HEK293 (cell line): ENCODE measurements at regions not wholly inside any gene's neighbourhood (a gene's known extent, or its start where the extent isn't known, plus 50 kb on each side); places are given as distances from the start of the nearest gene placed in this dataset.

Experiments
- CTCF ChIA-PET: fragments of 350-600 bp; formaldehyde crosslinking; extraction: SDS; loops from one replicate; lab custom pipeline; 2021; ENCODE audit warnings: antibody characterized with exemption; lab: Yijun Ruan, JAX
- POLR2A ChIA-PET: fragments of 300-600 bp; formaldehyde crosslinking; extraction: SDS; loops from one replicate; lab custom pipeline; 2020; ENCODE audit warnings: antibody characterized with exemption, inconsistent platforms; lab: Yijun Ruan, JAX
- H3K27ac ChIP-seq: fragments of 200-500 bp; sonication (Bioruptor generic); 2 replicates; pipeline ENCODE4 v1.5.1; 2014; ENCODE audit warnings: low read depth, low read length, control low read depth, inconsistent platforms; ENCODE audit errors: extremely low read depth
- H3K36me3 ChIP-seq, 2 experiments: fragments of 200-500 bp in 1 of 2; sonication (Bioruptor generic) in 1 of 2; 1 replicate in 1 of 2; 2 replicates in 1 of 2; pipeline ENCODE4 v1.5.1; 2014 to 2017; ENCODE audit warnings: inconsistent platforms in 2 of 2, low read length in 2 of 2; ENCODE audit not compliant: control insufficient read depth in 2 of 2, insufficient read depth in 1 of 2
- H3K4me1 ChIP-seq: fragments of 200-500 bp; sonication (Bioruptor generic); 2 replicates; pipeline ENCODE4 v1.5.1; 2014; ENCODE audit warnings: mild to moderate bottlenecking, low read length, inconsistent platforms; ENCODE audit not compliant: control insufficient read depth, insufficient read depth
- H3K4me3 ChIP-seq: 2 replicates; pipeline ENCODE4 v1.5.1; 2011; ENCODE audit warnings: low read depth, mild to moderate bottlenecking, control low read depth, low read length, moderate library complexity
- H3K9me3 ChIP-seq: fragments of 200-500 bp; sonication (Bioruptor generic); 2 replicates; pipeline ENCODE4 v1.5.1; 2014; ENCODE audit warnings: low read depth, low read length, inconsistent platforms; ENCODE audit not compliant: control insufficient read depth, insufficient read depth
- BCL11B ChIP-seq: fragments of 450-650 bp; formaldehyde crosslinking; IDR thresholded peaks from 2 replicates; pipeline ENCODE4 v1.5.1; 2016; ENCODE audit warnings: low read depth, missing biosample characterization, missing genetic modification characterization
- KLF1 ChIP-seq: fragments of 450-650 bp; formaldehyde crosslinking; IDR thresholded peaks from 2 replicates; pipeline ENCODE4 v1.5.1; 2016; ENCODE audit warnings: missing biosample characterization, missing genetic modification characterization
- KLF9 ChIP-seq: fragments of 450-650 bp; formaldehyde crosslinking; IDR thresholded peaks from 2 replicates; pipeline ENCODE4 v1.5.1; 2016; ENCODE audit warnings: missing biosample characterization, missing genetic modification characterization, low read depth
- MEIS1 ChIP-seq: sonication (generic); formaldehyde crosslinking; IDR thresholded peaks from 2 replicates; pipeline ENCODE4 v1.8.1; 2022; ENCODE audit warnings: missing genetic modification reagents, mild to moderate bottlenecking, borderline replicate concordance
- WT1 ChIP-seq: fragments of 450-650 bp; formaldehyde crosslinking; IDR thresholded peaks from 2 replicates; pipeline ENCODE4 v1.5.1; 2016; ENCODE audit warnings: missing biosample characterization, missing genetic modification characterization
- ZBTB20 ChIP-seq: fragments of 450-650 bp; formaldehyde crosslinking; IDR thresholded peaks from 2 replicates; pipeline ENCODE4 v1.5.1; 2016; ENCODE audit warnings: missing biosample characterization, missing genetic modification characterization
- ZNF133 ChIP-seq: fragments of 450-650 bp; formaldehyde crosslinking; IDR thresholded peaks from 2 replicates; pipeline ENCODE4 v1.5.1; 2016; ENCODE audit warnings: missing biosample characterization, missing genetic modification characterization
- ZNF2 ChIP-seq: fragments of 450-650 bp; formaldehyde crosslinking; IDR thresholded peaks from 2 replicates; pipeline ENCODE4 v1.5.1; 2016; ENCODE audit warnings: missing biosample characterization, missing genetic modification characterization
- ZNF433 ChIP-seq: fragments of 450-650 bp; formaldehyde crosslinking; IDR thresholded peaks from 2 replicates; pipeline ENCODE4 v1.5.1; 2016; ENCODE audit warnings: missing biosample characterization, missing genetic modification characterization, low read depth
- ZNF473 ChIP-seq: fragments of 450-650 bp; formaldehyde crosslinking; IDR thresholded peaks from 2 replicates; pipeline ENCODE4 v1.5.1; 2017; ENCODE audit warnings: missing biosample characterization, missing genetic modification characterization
- ZNF530 ChIP-seq: fragments of 450-650 bp; formaldehyde crosslinking; IDR thresholded peaks from 2 replicates; pipeline ENCODE4 v1.5.1; 2016; ENCODE audit warnings: low read depth, missing biosample characterization, missing genetic modification characterization
- ZNF707 ChIP-seq: fragments of 450-650 bp; formaldehyde crosslinking; IDR thresholded peaks from 2 replicates; pipeline ENCODE4 v1.5.1; 2016; ENCODE audit warnings: missing biosample characterization, missing genetic modification characterization
- ZNF747 ChIP-seq: fragments of 450-650 bp; formaldehyde crosslinking; IDR thresholded peaks from 2 replicates; pipeline ENCODE4 v1.5.1; 2016; ENCODE audit warnings: missing biosample characterization, missing genetic modification characterization
- ZNF776 ChIP-seq: fragments of 450-650 bp; formaldehyde crosslinking; IDR thresholded peaks from 2 replicates; pipeline ENCODE4 v1.5.0; 2017; ENCODE audit warnings: missing biosample characterization, missing genetic modification characterization, borderline replicate concordance
- ZNF785 ChIP-seq: fragments of 450-650 bp; formaldehyde crosslinking; IDR thresholded peaks from 2 replicates; pipeline ENCODE4 v1.5.1; 2016; ENCODE audit warnings: missing biosample characterization, missing genetic modification characterization
- ZNF837 ChIP-seq: fragments of 450-650 bp; formaldehyde crosslinking; IDR thresholded peaks from 2 replicates; pipeline ENCODE4 v1.5.1; 2016; ENCODE audit warnings: missing biosample characterization, missing genetic modification characterization
- ZNF843 ChIP-seq: fragments of 450-650 bp; formaldehyde crosslinking; IDR thresholded peaks from 2 replicates; pipeline ENCODE4 v1.5.1; 2016; ENCODE audit warnings: missing biosample characterization, missing genetic modification characterization
- TF ChIP-seq, protein P1 (sequence below): fragments of 450-650 bp; formaldehyde crosslinking; IDR thresholded peaks from 2 replicates; pipeline ENCODE4 v1.5.1; 2016; ENCODE audit warnings: missing biosample characterization, missing genetic modification characterization
- TF ChIP-seq, protein P2 (sequence below): fragments of 450-650 bp; formaldehyde crosslinking; IDR thresholded peaks from 2 replicates; pipeline ENCODE4 v1.5.1; 2017; ENCODE audit warnings: missing biosample characterization, missing genetic modification characterization
- TF ChIP-seq, protein P3 (sequence below): fragments of 450-650 bp; formaldehyde crosslinking; IDR thresholded peaks from 2 replicates; pipeline ENCODE4 v1.5.1; 2016; ENCODE audit warnings: missing biosample characterization, missing genetic modification characterization, low read depth
- TF ChIP-seq, protein P4 (sequence below): fragments of 450-650 bp; formaldehyde crosslinking; IDR thresholded peaks from 2 replicates; pipeline ENCODE4 v1.5.1; 2016; ENCODE audit warnings: missing biosample characterization, missing genetic modification characterization
- TF ChIP-seq, protein P5 (sequence below): fragments of 450-650 bp; formaldehyde crosslinking; IDR thresholded peaks from 2 replicates; pipeline ENCODE4 v1.5.1; 2017; ENCODE audit warnings: missing biosample characterization, missing genetic modification characterization
- TF ChIP-seq, protein P6 (sequence below): fragments of 450-650 bp; formaldehyde crosslinking; IDR thresholded peaks from 2 replicates; pipeline ENCODE4 v1.5.1; 2017; ENCODE audit warnings: missing biosample characterization, missing genetic modification characterization
- TF ChIP-seq, protein P7 (sequence below): fragments of 450-650 bp; formaldehyde crosslinking; IDR thresholded peaks from 2 replicates; pipeline ENCODE4 v1.5.1; 2017; ENCODE audit warnings: missing biosample characterization, missing genetic modification characterization
- TF ChIP-seq, protein P8 (sequence below): fragments of 450-650 bp; formaldehyde crosslinking; IDR thresholded peaks from 2 replicates; pipeline ENCODE4 v1.5.1; 2016; ENCODE audit warnings: missing biosample characterization, missing genetic modification characterization

DNA sequence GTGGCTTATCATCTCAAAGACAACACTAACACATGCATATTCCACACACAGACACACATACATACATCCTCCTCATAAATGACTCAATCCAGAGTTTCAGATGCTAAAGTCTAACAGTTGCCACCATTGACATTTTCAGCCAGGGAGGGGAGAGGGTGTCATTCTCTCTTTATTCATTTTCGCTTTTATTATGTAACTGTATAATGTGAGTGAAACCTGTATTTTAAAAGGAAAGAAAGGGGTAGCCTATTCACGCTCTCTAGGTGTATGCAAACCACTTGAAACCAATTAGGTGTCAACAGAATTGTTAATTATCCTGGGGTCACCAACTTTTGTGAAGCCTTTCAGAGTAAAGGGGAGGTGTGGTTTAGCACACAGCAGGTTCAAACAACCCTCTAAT, 1282.9 kb downstream of the ROBO2 start (continued):
- TF ChIP-seq, protein P1, sequence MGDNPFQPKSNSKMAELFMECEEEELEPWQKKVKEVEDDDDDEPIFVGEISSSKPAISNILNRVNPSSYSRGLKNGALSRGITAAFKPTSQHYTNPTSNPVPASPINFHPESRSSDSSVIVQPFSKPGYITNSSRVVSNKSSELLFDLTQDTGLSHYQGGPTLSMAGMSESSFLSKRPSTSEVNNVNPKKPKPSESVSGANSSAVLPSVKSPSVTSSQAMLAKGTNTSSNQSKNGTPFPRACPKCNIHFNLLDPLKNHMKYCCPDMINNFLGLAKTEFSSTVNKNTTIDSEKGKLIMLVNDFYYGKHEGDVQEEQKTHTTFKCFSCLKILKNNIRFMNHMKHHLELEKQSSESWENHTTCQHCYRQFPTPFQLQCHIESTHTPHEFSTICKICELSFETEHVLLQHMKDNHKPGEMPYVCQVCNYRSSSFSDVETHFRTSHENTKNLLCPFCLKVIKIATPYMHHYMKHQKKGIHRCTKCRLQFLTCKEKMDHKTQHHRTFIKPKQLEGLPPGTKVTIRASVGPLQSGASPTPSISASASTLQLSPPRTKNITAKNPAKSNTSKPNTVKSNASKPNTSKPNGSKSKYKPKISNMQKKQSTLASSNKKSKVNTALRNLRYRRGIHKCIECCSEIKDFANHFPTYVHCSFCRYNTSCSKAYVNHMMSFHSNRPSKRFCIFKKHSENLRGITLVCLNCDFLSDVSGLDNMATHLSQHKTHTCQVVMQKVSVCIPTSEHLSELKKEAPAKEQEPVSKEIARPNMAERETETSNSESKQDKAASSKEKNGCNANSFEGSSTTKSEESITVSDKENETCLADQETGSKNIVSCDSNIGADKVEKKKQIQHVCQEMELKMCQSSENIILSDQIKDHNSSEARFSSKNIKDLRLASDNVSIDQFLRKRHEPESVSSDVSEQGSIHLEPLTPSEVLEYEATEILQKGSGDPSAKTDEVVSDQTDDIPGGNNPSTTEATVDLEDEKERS (tag by site-specific recombination), result no peak
- TF ChIP-seq ZNF133 (tag by site-specific recombination), result no peak
- TF ChIP-seq, protein P2, sequence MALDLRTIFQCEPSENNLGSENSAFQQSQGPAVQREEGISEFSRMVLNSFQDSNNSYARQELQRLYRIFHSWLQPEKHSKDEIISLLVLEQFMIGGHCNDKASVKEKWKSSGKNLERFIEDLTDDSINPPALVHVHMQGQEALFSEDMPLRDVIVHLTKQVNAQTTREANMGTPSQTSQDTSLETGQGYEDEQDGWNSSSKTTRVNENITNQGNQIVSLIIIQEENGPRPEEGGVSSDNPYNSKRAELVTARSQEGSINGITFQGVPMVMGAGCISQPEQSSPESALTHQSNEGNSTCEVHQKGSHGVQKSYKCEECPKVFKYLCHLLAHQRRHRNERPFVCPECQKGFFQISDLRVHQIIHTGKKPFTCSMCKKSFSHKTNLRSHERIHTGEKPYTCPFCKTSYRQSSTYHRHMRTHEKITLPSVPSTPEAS, result no peak
- TF ChIP-seq, protein P3, sequence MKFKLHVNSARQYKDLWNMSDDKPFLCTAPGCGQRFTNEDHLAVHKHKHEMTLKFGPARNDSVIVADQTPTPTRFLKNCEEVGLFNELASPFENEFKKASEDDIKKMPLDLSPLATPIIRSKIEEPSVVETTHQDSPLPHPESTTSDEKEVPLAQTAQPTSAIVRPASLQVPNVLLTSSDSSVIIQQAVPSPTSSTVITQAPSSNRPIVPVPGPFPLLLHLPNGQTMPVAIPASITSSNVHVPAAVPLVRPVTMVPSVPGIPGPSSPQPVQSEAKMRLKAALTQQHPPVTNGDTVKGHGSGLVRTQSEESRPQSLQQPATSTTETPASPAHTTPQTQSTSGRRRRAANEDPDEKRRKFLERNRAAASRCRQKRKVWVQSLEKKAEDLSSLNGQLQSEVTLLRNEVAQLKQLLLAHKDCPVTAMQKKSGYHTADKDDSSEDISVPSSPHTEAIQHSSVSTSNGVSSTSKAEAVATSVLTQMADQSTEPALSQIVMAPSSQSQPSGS (tag by site-specific recombination), result no peak

DNA sequence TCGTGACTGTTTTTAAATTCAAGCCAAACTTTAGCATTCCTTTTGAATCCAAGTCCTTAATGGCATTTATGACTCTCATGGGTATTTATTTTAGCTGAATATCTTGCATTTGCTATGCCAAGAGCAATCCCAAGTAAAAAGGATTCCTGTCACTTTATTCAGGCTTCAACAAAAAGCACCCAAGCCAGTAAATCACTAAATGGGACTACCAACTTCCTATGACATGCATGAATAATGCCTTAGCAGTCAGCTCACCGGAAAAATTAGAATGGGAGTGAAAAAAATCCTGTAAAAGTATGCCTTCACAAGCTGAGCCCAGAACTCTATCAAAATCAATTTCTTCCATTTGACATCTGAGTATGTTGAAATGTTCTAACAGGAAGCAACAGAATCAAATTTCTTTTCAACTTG, 1297.9 kb downstream of the ROBO2 start:
- no peaks in the 10 kb centered on the region for H3K4me1 ChIP-seq
- no peak overlapping the region for H3K27ac ChIP-seq
- POLR2A ChIA-PET, result no interaction called here

DNA sequence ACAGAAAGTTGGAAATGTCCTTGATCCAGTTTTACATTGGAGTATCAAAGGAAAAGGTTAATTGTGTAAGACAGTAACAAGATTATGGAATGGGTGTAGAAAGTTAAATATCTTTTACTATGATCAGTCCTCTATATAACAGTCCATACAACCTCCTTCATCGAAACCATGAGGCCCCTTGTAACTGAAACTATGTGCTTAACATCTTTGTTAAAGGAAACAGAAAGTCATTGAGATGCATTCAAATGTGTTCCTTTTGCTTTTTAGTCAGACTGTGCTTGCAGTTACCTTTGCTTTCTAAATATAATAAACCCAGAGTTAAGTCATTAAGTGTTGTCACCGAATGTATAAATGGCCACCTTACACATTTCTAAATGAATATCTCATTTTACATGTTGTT, 1298.5 kb downstream of the ROBO2 start:
- Histone ChIP-seq H3K4me1 (no peaks in the 10 kb centered on the region), H3K9me3 (no peaks in the 10 kb centered on the region), H3K36me3 (no peaks in the 10 kb centered on the region), H3K4me3 (no peak overlapping the region), H3K27ac (no peak overlapping the region)
- ChIA-PET CTCF (no interaction called here), POLR2A (no interaction called here)
- TF ChIP-seq, protein P4, sequence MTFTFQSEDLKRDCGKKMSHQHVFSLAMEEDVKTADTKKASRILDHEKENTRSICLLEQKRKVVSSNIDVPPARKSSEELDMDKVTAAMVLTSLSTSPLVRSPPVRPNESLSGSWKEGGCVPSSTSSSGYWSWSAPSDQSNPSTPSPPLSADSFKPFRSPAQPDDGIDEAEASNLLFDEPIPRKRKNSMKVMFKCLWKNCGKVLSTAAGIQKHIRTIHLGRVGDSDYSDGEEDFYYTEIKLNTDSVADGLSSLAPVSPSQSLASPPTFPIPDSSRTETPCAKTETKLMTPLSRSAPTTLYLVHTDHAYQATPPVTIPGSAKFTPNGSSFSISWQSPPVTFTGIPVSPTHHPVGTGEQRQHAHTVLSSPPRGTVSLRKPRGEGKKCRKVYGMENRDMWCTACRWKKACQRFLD, result no peak
- TF ChIP-seq ZNF2 (tag by site-specific recombination) (no peak), ZNF530 (tag by site-specific recombination) (no peak), ZNF747 (tag by site-specific recombination) (no peak), ZNF433 (tag by site-specific recombination) (no peak)
- TF ChIP-seq, protein P5, sequence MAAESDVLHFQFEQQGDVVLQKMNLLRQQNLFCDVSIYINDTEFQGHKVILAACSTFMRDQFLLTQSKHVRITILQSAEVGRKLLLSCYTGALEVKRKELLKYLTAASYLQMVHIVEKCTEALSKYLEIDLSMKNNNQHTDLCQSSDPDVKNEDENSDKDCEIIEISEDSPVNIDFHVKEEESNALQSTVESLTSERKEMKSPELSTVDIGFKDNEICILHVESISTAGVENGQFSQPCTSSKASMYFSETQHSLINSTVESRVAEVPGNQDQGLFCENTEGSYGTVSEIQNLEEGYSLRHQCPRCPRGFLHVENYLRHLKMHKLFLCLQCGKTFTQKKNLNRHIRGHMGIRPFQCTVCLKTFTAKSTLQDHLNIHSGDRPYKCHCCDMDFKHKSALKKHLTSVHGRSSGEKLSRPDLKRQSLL, result no peak
- TF ChIP-seq, protein P6, sequence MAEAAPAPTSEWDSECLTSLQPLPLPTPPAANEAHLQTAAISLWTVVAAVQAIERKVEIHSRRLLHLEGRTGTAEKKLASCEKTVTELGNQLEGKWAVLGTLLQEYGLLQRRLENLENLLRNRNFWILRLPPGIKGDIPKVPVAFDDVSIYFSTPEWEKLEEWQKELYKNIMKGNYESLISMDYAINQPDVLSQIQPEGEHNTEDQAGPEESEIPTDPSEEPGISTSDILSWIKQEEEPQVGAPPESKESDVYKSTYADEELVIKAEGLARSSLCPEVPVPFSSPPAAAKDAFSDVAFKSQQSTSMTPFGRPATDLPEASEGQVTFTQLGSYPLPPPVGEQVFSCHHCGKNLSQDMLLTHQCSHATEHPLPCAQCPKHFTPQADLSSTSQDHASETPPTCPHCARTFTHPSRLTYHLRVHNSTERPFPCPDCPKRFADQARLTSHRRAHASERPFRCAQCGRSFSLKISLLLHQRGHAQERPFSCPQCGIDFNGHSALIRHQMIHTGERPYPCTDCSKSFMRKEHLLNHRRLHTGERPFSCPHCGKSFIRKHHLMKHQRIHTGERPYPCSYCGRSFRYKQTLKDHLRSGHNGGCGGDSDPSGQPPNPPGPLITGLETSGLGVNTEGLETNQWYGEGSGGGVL (tag by site-specific recombination), result no peak

More for the DNA sequence above, 1297.9 kb downstream of the ROBO2 start:
- H3K9me3 ChIP-seq, result no peaks in the 10 kb centered on the region
- no peaks in the 10 kb centered on the region for H3K36me3 ChIP-seq
- CTCF ChIA-PET, result no interaction called here
- TF ChIP-seq ZNF776 (tag by site-specific recombination) (no peak), ZNF473 (tag by site-specific recombination) (no peak), ZNF843 (no peak), WT1 (no peak), KLF1 (tag by site-specific recombination) (no peak), ZNF707 (tag by site-specific recombination) (no peak), ZNF785 (tag by site-specific recombination) (no peak), ZBTB20 (no peak), KLF9 (no peak), BCL11B (tag by site-specific recombination) (no peak), ZNF837 (tag by site-specific recombination) (no peak), MEIS1 (CRISPR knock-in tag) (no peak)
- TF ChIP-seq, protein P7, sequence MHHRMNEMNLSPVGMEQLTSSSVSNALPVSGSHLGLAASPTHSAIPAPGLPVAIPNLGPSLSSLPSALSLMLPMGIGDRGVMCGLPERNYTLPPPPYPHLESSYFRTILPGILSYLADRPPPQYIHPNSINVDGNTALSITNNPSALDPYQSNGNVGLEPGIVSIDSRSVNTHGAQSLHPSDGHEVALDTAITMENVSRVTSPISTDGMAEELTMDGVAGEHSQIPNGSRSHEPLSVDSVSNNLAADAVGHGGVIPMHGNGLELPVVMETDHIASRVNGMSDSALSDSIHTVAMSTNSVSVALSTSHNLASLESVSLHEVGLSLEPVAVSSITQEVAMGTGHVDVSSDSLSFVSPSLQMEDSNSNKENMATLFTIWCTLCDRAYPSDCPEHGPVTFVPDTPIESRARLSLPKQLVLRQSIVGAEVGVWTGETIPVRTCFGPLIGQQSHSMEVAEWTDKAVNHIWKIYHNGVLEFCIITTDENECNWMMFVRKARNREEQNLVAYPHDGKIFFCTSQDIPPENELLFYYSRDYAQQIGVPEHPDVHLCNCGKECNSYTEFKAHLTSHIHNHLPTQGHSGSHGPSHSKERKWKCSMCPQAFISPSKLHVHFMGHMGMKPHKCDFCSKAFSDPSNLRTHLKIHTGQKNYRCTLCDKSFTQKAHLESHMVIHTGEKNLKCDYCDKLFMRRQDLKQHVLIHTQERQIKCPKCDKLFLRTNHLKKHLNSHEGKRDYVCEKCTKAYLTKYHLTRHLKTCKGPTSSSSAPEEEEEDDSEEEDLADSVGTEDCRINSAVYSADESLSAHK (tag by site-specific recombination), result no peak
- TF ChIP-seq, protein P8, sequence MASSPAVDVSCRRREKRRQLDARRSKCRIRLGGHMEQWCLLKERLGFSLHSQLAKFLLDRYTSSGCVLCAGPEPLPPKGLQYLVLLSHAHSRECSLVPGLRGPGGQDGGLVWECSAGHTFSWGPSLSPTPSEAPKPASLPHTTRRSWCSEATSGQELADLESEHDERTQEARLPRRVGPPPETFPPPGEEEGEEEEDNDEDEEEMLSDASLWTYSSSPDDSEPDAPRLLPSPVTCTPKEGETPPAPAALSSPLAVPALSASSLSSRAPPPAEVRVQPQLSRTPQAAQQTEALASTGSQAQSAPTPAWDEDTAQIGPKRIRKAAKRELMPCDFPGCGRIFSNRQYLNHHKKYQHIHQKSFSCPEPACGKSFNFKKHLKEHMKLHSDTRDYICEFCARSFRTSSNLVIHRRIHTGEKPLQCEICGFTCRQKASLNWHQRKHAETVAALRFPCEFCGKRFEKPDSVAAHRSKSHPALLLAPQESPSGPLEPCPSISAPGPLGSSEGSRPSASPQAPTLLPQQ, result no peak
- H3K4me3 ChIP-seq, result no peak overlapping the region
